H1 (cell line): ENCODE measurements at regions not wholly inside any gene's neighbourhood (a gene's known extent, or its start where the extent isn't known, plus 50 kb on each side); places are given as distances from the start of the nearest gene placed in this dataset.
A peak's percentile ranks its signal among the peaks of the same experiment; 100 is the strongest.

Experiments
- CBX5 ChIP-seq: fragments of 300-800, 300-1000 bp; sonication (generic); IDR thresholded peaks from 2 replicates; pipeline ENCODE4 v1.7.1; 2016; ENCODE audit warnings: antibody characterized with exemption, low read length, low read depth
- CREB1 ChIP-seq: IDR thresholded peaks from 2 replicates; pipeline ENCODE4 v1.6.1; 2012; ENCODE audit warnings: inconsistent platforms
- EZH2 ChIP-seq: fragments of 200-600 bp; sonication (generic); IDR thresholded peaks from 2 replicates; pipeline ENCODE4 v1.7.1; 2012; ENCODE audit warnings: low read depth, mild to moderate bottlenecking, moderate library complexity, low read length, inconsistent platforms; ENCODE audit not compliant: severe bottlenecking
- FOSL1 ChIP-seq: IDR thresholded peaks from 2 replicates; pipeline ENCODE4 v1.6.1; 2011; ENCODE audit warnings: mild to moderate bottlenecking, low read depth, low read length, moderate library complexity; ENCODE audit not compliant: insufficient read depth
- GABPA ChIP-seq: IDR thresholded peaks from 2 replicates; pipeline ENCODE4 v1.6.1; 2011; ENCODE audit warnings: mild to moderate bottlenecking, low read length, moderate library complexity, borderline replicate concordance; ENCODE audit not compliant: insufficient read depth
- GTF2F1 ChIP-seq: IDR thresholded peaks from 2 replicates; pipeline ENCODE4 v1.6.1; 2012; ENCODE audit warnings: low read depth, low read length, improper control_type of control experiment, borderline replicate concordance
- HDAC2 ChIP-seq, 2 experiments: fragments of 300-600 bp in 1 of 2; sonication (generic) in 1 of 2; IDR thresholded peaks; 2 replicates each; pipeline ENCODE4 v1.6.1; 2011 to 2012; ENCODE audit warnings: low read depth in 2 of 2, low read length in 2 of 2, mild to moderate bottlenecking in 2 of 2, moderate library complexity in 2 of 2, borderline replicate concordance in 1 of 2, inconsistent platforms in 1 of 2
- JUN ChIP-seq: IDR thresholded peaks from 2 replicates; pipeline ENCODE4 v1.6.1; 2011; ENCODE audit warnings: low read depth, mild to moderate bottlenecking, improper control_type of control experiment, low read length
- JUND ChIP-seq: IDR thresholded peaks from 2 replicates; pipeline ENCODE4 v1.6.1; 2011; ENCODE audit warnings: mild to moderate bottlenecking, improper control_type of control experiment, low read length
- KDM4A ChIP-seq: IDR thresholded peaks from one replicate; pipeline ENCODE4 v1.7.1; 2012; ENCODE audit warnings: low read depth, mild to moderate bottlenecking, moderate library complexity, low read length, inconsistent platforms; ENCODE audit not compliant: severe bottlenecking
- NRF1 ChIP-seq: IDR thresholded peaks from 2 replicates; pipeline ENCODE4 v1.6.1; 2011; ENCODE audit warnings: mild to moderate bottlenecking, low read depth, low read length, improper control_type of control experiment
- PHF8 ChIP-seq: fragments of 200-600 bp; sonication (generic); conservative IDR thresholded peaks from 2 replicates; pipeline ENCODE4 v1.7.1; 2012; ENCODE audit warnings: low read depth, mild to moderate bottlenecking, inconsistent platforms, low read length, moderate library complexity
- POLR2A ChIP-seq, 2 experiments: IDR thresholded peaks; 1 replicate in 1 of 2; 2 replicates in 1 of 2; pipeline ENCODE4 v1.6.1; 2011; ENCODE audit warnings: low read depth in 2 of 2, low read length in 2 of 2, mild to moderate bottlenecking in 2 of 2; ENCODE audit errors: control extremely low read depth in 1 of 2
- POLR2AphosphoS5 ChIP-seq: IDR thresholded peaks from 2 replicates; pipeline ENCODE4 v1.6.1; 2011; ENCODE audit warnings: low read depth, low read length
- POU5F1 ChIP-seq: IDR thresholded peaks from 2 replicates; pipeline ENCODE4 v1.6.1; 2011; ENCODE audit warnings: low read depth, mild to moderate bottlenecking, low read length, moderate library complexity
- SAP30 ChIP-seq: fragments of 300-600 bp; sonication (generic); IDR thresholded peaks from 2 replicates; pipeline ENCODE4 v1.7.1; 2012; ENCODE audit warnings: low read length, moderate library complexity, mild to moderate bottlenecking, inconsistent platforms; ENCODE audit not compliant: insufficient read depth, insufficient replicate concordance
- SIRT6 ChIP-seq: IDR thresholded peaks from one replicate; pipeline ENCODE4 v1.7.1; 2012; ENCODE audit warnings: low read length, inconsistent platforms
- SIX5 ChIP-seq: IDR thresholded peaks from 2 replicates; pipeline ENCODE4 v1.6.1; 2011; ENCODE audit warnings: mild to moderate bottlenecking, low read depth, low read length
- SRF ChIP-seq: IDR thresholded peaks from 2 replicates; pipeline ENCODE4 v1.6.1; 2011; ENCODE audit warnings: mild to moderate bottlenecking, low read depth, low read length, moderate library complexity
- TAF1 ChIP-seq: IDR thresholded peaks from 2 replicates; pipeline ENCODE4 v1.6.1; 2011; ENCODE audit warnings: mild to moderate bottlenecking, low read depth, low read length
- YY1 ChIP-seq: IDR thresholded peaks from 2 replicates; pipeline ENCODE4 v1.6.1; 2011; ENCODE audit warnings: low read depth, mild to moderate bottlenecking, low read length
- TF ChIP-seq, protein P1 (sequence below): IDR thresholded peaks from 2 replicates; pipeline ENCODE4 v1.6.1; 2012; ENCODE audit warnings: inconsistent platforms
- TF ChIP-seq, protein P2 (sequence below): IDR thresholded peaks from 2 replicates; pipeline ENCODE4 v1.6.1; 2011; ENCODE audit warnings: low read depth, mild to moderate bottlenecking, low read length; ENCODE audit not compliant: insufficient read depth

DNA sequence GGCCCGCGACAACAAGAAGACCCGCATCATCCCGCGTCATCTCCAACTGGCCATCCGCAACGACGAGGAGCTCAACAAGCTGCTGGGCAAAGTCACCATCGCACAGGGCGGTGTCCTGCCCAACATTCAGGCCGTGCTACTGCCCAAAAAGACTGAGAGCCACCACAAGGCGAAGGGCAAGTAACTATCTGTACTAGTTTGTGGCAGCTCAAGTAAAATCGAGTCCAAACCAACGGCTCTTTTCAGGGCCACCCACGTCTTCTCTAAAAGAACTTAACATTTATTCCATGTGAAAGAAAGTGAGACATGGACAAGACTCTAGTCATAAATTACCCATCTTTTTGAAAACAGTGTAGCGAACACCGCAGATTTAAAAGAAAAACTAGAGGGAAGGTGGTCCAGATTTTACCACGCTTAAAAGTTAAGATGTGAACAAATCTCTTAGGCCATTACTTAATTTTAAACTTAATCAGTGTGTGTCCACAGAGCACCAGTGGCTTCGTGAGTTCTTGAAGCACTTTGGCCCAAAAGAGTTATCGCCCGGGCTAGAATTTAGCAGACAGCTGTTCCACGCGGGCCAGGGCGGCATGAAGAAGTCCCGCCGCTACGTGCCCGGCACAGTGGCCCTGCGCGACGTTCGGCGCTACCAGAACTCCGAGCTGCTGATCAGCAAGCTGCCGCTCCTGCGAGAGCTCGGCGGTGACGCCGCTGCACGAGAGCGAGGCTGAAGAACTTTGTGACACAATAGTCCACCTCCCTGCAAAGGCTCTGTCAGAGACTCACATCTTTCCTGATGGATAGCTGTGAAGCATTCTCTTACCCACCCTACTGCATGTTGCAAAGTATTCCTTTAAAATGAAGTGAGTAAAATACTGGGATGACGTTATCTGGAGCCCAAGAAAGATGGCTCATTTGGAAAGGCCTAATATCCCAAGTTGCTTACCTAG lies 113.9 kb upstream of the PRSS16 start (continued):
- TF ChIP-seq SAP30 (no peak), HDAC2 (IDR thresholded peaks at IDR 0.05; ENCODE audit: borderline replicate concordance in 1 of 2, low read depth in 2 of 2, low read length in 2 of 2) (0 out of 4 replicates have a peak, but pooled peaks of 1 of the 2 experiments have one; percentile 29), SIRT6 (peak; percentile 96), POLR2A (IDR thresholded peaks at IDR 0.05; ENCODE audit: control extremely low read depth in 1 of 2, low read depth in 2 of 2, low read length in 2 of 2) (peak; percentile 88 to 91), PHF8 (0 out of 2 replicates have a peak, but pooled peaks have one; percentile 31), SRF (no peak), FOSL1 (no peak), KDM4A (no peak), TAF1 (peak; percentile 68), POLR2AphosphoS5 (peak; percentile 100), POU5F1 (no peak), NRF1 (no peak), CREB1 (0 out of 2 replicates have a peak, but pooled peaks have one; percentile 26), JUND (no peak), EZH2 (no peak), GABPA (no peak), YY1 (no peak), JUN (no peak), CBX5 (no peak), GTF2F1 (no peak), SIX5 (no peak)
- TF ChIP-seq, protein P1, sequence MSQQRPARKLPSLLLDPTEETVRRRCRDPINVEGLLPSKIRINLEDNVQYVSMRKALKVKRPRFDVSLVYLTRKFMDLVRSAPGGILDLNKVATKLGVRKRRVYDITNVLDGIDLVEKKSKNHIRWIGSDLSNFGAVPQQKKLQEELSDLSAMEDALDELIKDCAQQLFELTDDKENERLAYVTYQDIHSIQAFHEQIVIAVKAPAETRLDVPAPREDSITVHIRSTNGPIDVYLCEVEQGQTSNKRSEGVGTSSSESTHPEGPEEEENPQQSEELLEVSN, result no peak
- TF ChIP-seq, protein P2, sequence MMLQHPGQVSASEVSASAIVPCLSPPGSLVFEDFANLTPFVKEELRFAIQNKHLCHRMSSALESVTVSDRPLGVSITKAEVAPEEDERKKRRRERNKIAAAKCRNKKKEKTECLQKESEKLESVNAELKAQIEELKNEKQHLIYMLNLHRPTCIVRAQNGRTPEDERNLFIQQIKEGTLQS, result no peak
